ENCODE measurements at regions not wholly inside any gene's neighbourhood (a gene's known extent, or its start where the extent isn't known, plus 50 kb on each side); places are given as distances from the start of the nearest gene placed in this dataset.

DNA sequence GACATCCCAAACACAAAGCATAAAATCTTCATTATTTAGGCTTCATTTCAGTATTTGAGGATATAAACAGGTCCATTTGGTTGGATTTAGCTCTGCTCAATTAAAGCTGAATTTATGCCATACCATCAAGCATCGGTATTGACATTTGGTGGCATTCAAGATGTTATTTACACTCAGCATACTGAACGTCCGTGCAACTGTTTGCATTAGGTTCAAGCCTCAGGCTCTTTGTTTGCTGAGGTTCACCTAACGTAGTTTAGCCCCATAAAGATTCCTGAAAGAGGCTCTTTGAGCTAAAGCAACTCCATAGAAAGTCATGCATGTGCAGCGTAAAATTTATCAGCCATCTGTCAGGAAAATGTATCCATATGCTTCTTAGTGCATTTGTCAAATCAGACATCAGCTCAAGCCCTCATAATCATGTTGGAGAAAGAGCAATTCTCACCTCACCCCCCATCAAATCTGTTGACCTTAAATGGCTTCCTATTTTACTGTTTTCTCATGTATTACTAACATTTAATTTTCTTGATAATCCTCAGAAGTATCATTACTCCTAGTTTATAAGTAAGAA, 366.9 kb downstream of the EPHA4 start:
- H3K36me3 Mint-ChIP-seq (ENCODE audit: low read depth): no peaks in the 10 kb centered on the region
- H3K4me3 Mint-ChIP-seq: no peak overlapping the region
- H3K4me1 Mint-ChIP-seq: peaks cover 11% of the 10 kb centered on the region
- H3K27me3 Mint-ChIP-seq (ENCODE audit: low read depth): no peaks in the 10 kb centered on the region
- H3K27ac Mint-ChIP-seq (ENCODE audit: unreplicated experiment): no peak overlapping the region
- TF ChIP-seq, protein P1, sequence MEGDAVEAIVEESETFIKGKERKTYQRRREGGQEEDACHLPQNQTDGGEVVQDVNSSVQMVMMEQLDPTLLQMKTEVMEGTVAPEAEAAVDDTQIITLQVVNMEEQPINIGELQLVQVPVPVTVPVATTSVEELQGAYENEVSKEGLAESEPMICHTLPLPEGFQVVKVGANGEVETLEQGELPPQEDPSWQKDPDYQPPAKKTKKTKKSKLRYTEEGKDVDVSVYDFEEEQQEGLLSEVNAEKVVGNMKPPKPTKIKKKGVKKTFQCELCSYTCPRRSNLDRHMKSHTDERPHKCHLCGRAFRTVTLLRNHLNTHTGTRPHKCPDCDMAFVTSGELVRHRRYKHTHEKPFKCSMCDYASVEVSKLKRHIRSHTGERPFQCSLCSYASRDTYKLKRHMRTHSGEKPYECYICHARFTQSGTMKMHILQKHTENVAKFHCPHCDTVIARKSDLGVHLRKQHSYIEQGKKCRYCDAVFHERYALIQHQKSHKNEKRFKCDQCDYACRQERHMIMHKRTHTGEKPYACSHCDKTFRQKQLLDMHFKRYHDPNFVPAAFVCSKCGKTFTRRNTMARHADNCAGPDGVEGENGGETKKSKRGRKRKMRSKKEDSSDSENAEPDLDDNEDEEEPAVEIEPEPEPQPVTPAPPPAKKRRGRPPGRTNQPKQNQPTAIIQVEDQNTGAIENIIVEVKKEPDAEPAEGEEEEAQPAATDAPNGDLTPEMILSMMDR (conservative IDR thresholded peaks at IDR 0.05): no peak
- no peaks in the 10 kb centered on the region for H3K9me3 Mint-ChIP-seq
- no peak for DNase-seq (ENCODE audit: low read depth, low spot score)

DNA sequence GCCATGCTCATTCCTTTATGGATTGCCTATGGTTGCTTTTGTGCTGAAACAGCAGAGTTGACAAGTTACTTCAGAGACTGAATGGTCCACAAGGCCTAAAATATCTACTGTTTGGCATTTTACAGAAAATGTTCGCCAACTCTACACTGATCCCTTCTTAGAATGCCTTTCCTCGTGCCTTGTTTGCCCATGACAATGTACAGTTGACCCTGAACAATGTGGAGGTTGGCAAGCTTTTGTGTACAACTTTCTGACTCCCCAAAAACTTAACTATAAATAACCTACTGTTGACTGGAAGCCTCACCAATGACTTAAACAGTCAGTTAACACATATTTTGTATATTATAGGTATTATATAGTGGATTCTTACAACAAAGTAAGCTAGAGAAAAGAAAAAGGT, 361.4 kb downstream of the EPHA4 start:
- DNase-seq (ENCODE audit: low read depth, low spot score): no peak
- Mint-ChIP-seq H3K27me3 (ENCODE audit: low read depth) (no peaks in the 10 kb centered on the region), H3K36me3 (ENCODE audit: low read depth) (no peaks in the 10 kb centered on the region), H3K4me1 (no peaks in the 10 kb centered on the region), H3K4me3 (no peak overlapping the region), H3K27ac (ENCODE audit: unreplicated experiment) (no peak overlapping the region), H3K9me3 (no peaks in the 10 kb centered on the region)
- TF ChIP-seq, protein P1 (conservative IDR thresholded peaks at IDR 0.05): no peak

DNA sequence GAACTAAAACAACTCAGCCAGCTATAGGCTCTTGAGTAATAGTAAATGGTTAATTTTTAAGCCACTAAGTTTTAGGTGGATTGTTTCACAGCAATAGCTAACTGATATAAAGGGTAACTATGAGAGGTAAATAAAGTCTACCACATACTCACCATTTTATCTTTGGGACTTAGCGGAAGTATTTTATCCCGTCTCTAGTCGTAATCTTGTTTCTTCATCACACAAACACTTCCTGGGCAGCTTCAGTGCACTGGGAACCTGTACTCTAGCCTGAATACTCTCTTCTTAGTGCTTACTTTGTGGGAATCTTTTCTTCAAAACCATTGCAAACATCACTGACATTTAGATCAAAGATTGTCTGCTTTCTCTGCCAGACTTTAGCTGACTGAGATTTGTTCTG, 360.5 kb downstream of the EPHA4 start:
- no peak for DNase-seq (ENCODE audit: low read depth, low spot score)
- Mint-ChIP-seq H3K27me3 (ENCODE audit: low read depth) (no peaks in the 10 kb centered on the region), H3K36me3 (ENCODE audit: low read depth) (no peaks in the 10 kb centered on the region), H3K4me3 (no peak overlapping the region), H3K4me1 (no peaks in the 10 kb centered on the region), H3K9me3 (no peaks in the 10 kb centered on the region), H3K27ac (ENCODE audit: unreplicated experiment) (no peak overlapping the region)
- TF ChIP-seq, protein P1 (conservative IDR thresholded peaks at IDR 0.05): no peak

DNA sequence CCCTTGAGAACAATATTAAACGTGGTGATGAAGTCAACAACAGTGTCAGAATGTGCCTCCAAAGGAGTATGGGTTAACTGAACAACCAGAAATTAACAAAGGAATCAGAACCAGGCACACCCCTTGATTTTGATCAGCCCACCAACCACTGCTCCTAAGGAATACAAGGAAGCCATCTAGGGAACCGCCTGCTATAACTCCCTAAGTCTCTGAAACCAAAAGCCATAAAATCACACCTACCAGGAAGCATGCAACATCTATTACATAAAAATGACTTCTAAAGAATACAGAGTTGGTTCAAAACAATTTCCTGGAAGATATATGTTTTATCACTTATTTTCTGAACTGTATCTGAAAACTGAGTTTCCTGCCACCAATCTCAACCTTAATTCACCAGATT, 360.0 kb downstream of the EPHA4 start:
- H3K27ac Mint-ChIP-seq (ENCODE audit: unreplicated experiment): no peak overlapping the region
- TF ChIP-seq, protein P1 (conservative IDR thresholded peaks at IDR 0.05): no peak
- no peaks in the 10 kb centered on the region for H3K4me1 Mint-ChIP-seq
- no peak overlapping the region for H3K4me3 Mint-ChIP-seq
- no peaks in the 10 kb centered on the region for H3K27me3 Mint-ChIP-seq (ENCODE audit: low read depth)
- DNase-seq (ENCODE audit: low read depth, low spot score): no peak
- H3K9me3 Mint-ChIP-seq: no peaks in the 10 kb centered on the region
- no peaks in the 10 kb centered on the region for H3K36me3 Mint-ChIP-seq (ENCODE audit: low read depth)

DNA sequence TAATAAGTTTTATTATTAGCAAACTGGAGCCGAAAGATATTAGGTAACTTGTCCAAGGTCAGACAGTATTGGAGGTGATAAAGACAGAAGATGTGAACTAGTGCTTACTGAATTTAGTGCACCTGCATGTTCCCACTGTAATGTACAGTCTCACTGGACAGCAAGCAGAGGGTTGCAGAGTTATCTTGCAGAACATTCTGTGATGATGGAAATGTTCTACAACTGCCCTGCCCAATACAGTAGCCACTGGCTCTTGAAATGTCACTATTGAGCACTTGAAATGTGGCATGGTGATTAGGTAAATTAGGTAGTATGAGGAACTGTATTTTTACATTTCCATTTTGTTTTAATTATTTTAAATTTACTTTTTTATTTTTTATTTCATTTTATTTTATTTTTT, 356.6 kb downstream of the EPHA4 start:
- Mint-ChIP-seq H3K4me1 (no peaks in the 10 kb centered on the region), H3K27ac (ENCODE audit: unreplicated experiment) (no peak overlapping the region), H3K36me3 (ENCODE audit: low read depth) (no peaks in the 10 kb centered on the region)

More for the DNA sequence above, 356.6 kb downstream of the EPHA4 start:
- no peak for DNase-seq (ENCODE audit: low read depth, low spot score)
- H3K4me3 Mint-ChIP-seq: no peak overlapping the region
- no peaks in the 10 kb centered on the region for H3K9me3 Mint-ChIP-seq
- TF ChIP-seq, protein P1 (conservative IDR thresholded peaks at IDR 0.05): no peak
- no peaks in the 10 kb centered on the region for H3K27me3 Mint-ChIP-seq (ENCODE audit: low read depth)
